Osteocyte (in vitro differentiated cells): ENCODE measurements at regions not wholly inside any gene's neighbourhood (a gene's known extent, or its start where the extent isn't known, plus 50 kb on each side); places are given as distances from the start of the nearest gene placed in this dataset.

Experiments used
- DNase-seq: peaks from one replicate; pipeline ENCODE4 v3.0.0; 2021; ENCODE audit warnings: mixed read lengths; ENCODE audit not compliant: unreplicated experiment; ENCODE audit errors: extremely low spot score
- H3K27ac Mint-ChIP-seq: one replicate; pipeline ENCODE4 v1.8.0; 2021; ENCODE audit warnings: mild to moderate bottlenecking, mixed read lengths; ENCODE audit not compliant: unreplicated experiment
- H3K27me3 Mint-ChIP-seq: one replicate; pipeline ENCODE4 v1.8.0; 2021; ENCODE audit warnings: mixed read lengths; ENCODE audit not compliant: unreplicated experiment
- H3K36me3 Mint-ChIP-seq: one replicate; pipeline ENCODE4 v1.8.0; 2021; ENCODE audit warnings: mixed read lengths; ENCODE audit not compliant: unreplicated experiment
- H3K4me1 Mint-ChIP-seq: one replicate; pipeline ENCODE4 v1.8.0; 2021; ENCODE audit warnings: mixed read lengths; ENCODE audit not compliant: unreplicated experiment
- H3K4me3 Mint-ChIP-seq: one replicate; pipeline ENCODE4 v1.8.0; 2021; ENCODE audit warnings: mild to moderate bottlenecking, moderate library complexity, mixed read lengths; ENCODE audit not compliant: unreplicated experiment
- H3K9me3 Mint-ChIP-seq: one replicate; pipeline ENCODE4 v1.8.0; 2021; ENCODE audit warnings: mixed read lengths; ENCODE audit not compliant: unreplicated experiment
- CTCF ChIP-seq: fragments of 200-600 bp; sonication (generic); IDR thresholded peaks from 2 replicates; pipeline ENCODE4 v1.5.0; 2021; ENCODE audit warnings: antibody characterized with exemption, mild to moderate bottlenecking, moderate library complexity

GRCh38 chr17:62164747-62165722, 100.0 kb upstream of the MED13 start:
- DNase-seq = no peak
- no peak for TF ChIP-seq CTCF
- H3K4me3 Mint-ChIP-seq = no peak overlapping the region
- H3K4me1 Mint-ChIP-seq = peaks cover 28% of the 10 kb centered on the region
- H3K36me3 Mint-ChIP-seq = no peaks in the 10 kb centered on the region
- peaks cover 3% of the 10 kb centered on the region for H3K27me3 Mint-ChIP-seq
- H3K9me3 Mint-ChIP-seq = no peaks in the 10 kb centered on the region
- H3K27ac Mint-ChIP-seq = no peak overlapping the region

GRCh38 chr17:62163847-62164246, 98.8 kb upstream of the MED13 start:
- H3K4me3 Mint-ChIP-seq = no peak overlapping the region
- DNase-seq = no peak
- no peaks in the 10 kb centered on the region for H3K9me3 Mint-ChIP-seq
- H3K27me3 Mint-ChIP-seq = peaks cover 3% of the 10 kb centered on the region
- H3K4me1 Mint-ChIP-seq = peaks cover 28% of the 10 kb centered on the region
- H3K27ac Mint-ChIP-seq = no peak overlapping the region
- TF ChIP-seq CTCF = no peak
- no peaks in the 10 kb centered on the region for H3K36me3 Mint-ChIP-seq

- Mint-ChIP-seq H3K36me3 (no peaks in the 10 kb centered on the region), H3K4me3 (no peak overlapping the region), H3K27ac (no peak overlapping the region), H3K27me3 (peaks cover 3% of the 10 kb centered on the region), H3K9me3 (no peaks in the 10 kb centered on the region), H3K4me1 (peaks cover 28% of the 10 kb centered on the region)
- DNase-seq = no peak
- no peak for TF ChIP-seq CTCF
Observed at GRCh38 chr17:62162898-62163297, 97.8 kb upstream of the MED13 start.

GRCh38 chr17:62161405-62162148, 96.5 kb upstream of the MED13 start:
- H3K4me3 Mint-ChIP-seq = no peak overlapping the region
- H3K9me3 Mint-ChIP-seq = no peaks in the 10 kb centered on the region
- peaks cover 36% of the 10 kb centered on the region for H3K4me1 Mint-ChIP-seq
- no peak for DNase-seq
- no peaks in the 10 kb centered on the region for H3K36me3 Mint-ChIP-seq
- H3K27ac Mint-ChIP-seq = no peak overlapping the region
- peaks cover 3% of the 10 kb centered on the region for H3K27me3 Mint-ChIP-seq
- no peak for TF ChIP-seq CTCF

GRCh38 chr17:62160816-62161215, 95.7 kb upstream of the MED13 start:
- Mint-ChIP-seq H3K9me3 (no peaks in the 10 kb centered on the region), H3K4me3 (no peak overlapping the region), H3K36me3 (no peaks in the 10 kb centered on the region), H3K4me1 (peaks cover 31% of the 10 kb centered on the region), H3K27me3 (peaks cover 3% of the 10 kb centered on the region), H3K27ac (no peak overlapping the region)
- DNase-seq = no peak
- no peak for TF ChIP-seq CTCF
